Stimulated activated naive CD8-positive, alpha-beta T cell treated with anti-CD3 and anti-CD28 coated beads, Interleukin-15, amount 100 ng/mL, for 72 hours (primary cell): ENCODE measurements at regions not wholly inside any gene's neighbourhood (a gene's known extent, or its start where the extent isn't known, plus 50 kb on each side); places are given as distances from the start of the nearest gene placed in this dataset.

Experiments used
- ATAC-seq: fragments of 150-1000 bp; cut with Tn5 transposase; 2 replicates; pipeline ENCODE4 v1.10.0; 2021; ENCODE audit warnings: mild to moderate bottlenecking, moderate library complexity
- DNase-seq, 2 donors: peaks; one replicate each; pipeline ENCODE4 v3.0.0; 2021 to 2022
- H3K27ac Mint-ChIP-seq, 2 donors: one replicate each; pipeline ENCODE4 v1.8.0; 2022; ENCODE audit warnings: mild to moderate bottlenecking in 2 of 2, mixed read lengths in 2 of 2, moderate library complexity in 2 of 2
- H3K27me3 Mint-ChIP-seq: one replicate; pipeline ENCODE4 v1.8.0; 2022; ENCODE audit warnings: mixed read lengths
- H3K4me1 Mint-ChIP-seq: one replicate; pipeline ENCODE4 v1.8.0; 2022; ENCODE audit warnings: mild to moderate bottlenecking, mixed read lengths
- H3K4me3 Mint-ChIP-seq, 2 donors: one replicate each; pipeline ENCODE4 v1.8.0; 2022; ENCODE audit warnings: mild to moderate bottlenecking in 2 of 2, mixed read lengths in 2 of 2, moderate library complexity in 1 of 2
- H3K9me3 Mint-ChIP-seq, 2 donors: one replicate each; pipeline ENCODE4 v1.8.0; 2022; ENCODE audit warnings: mixed read lengths in 2 of 2

- no peak overlapping the region for H3K27ac Mint-ChIP-seq
- no peaks in the 10 kb centered on the region for H3K9me3 Mint-ChIP-seq
- H3K4me1 Mint-ChIP-seq = peaks cover 6% of the 10 kb centered on the region
- no peak overlapping the region for H3K4me3 Mint-ChIP-seq
- DNase-seq = no peak
- ATAC-seq = no peak
- peaks cover 22% of the 10 kb centered on the region for H3K27me3 Mint-ChIP-seq
Observed at GRCh38 chr12:65622056-65622455, 202.2 kb upstream of the HMGA2 start.

GRCh38 chr12:65623507-65623906, 200.8 kb upstream of the HMGA2 start:
- no peak overlapping the region for H3K27ac Mint-ChIP-seq
- H3K27me3 Mint-ChIP-seq = peaks cover 15% of the 10 kb centered on the region
- H3K9me3 Mint-ChIP-seq = no peaks in the 10 kb centered on the region
- ATAC-seq = no peak
- H3K4me1 Mint-ChIP-seq = peaks cover 6% of the 10 kb centered on the region
- DNase-seq = no peak
- H3K4me3 Mint-ChIP-seq = no peak overlapping the region

- no peak for DNase-seq
- H3K27ac Mint-ChIP-seq = no peak overlapping the region
- H3K4me1 Mint-ChIP-seq = no peaks in the 10 kb centered on the region
- ATAC-seq = no peak
- peaks cover 16% of the 10 kb centered on the region for H3K27me3 Mint-ChIP-seq
- H3K4me3 Mint-ChIP-seq = no peak overlapping the region
- H3K9me3 Mint-ChIP-seq = no peaks in the 10 kb centered on the region
Observed at GRCh38 chr12:65624554-65625086, 199.7 kb upstream of the HMGA2 start.

- no peak for DNase-seq
- Mint-ChIP-seq H3K4me1 (no peaks in the 10 kb centered on the region), H3K9me3 (no peaks in the 10 kb centered on the region), H3K27ac (no peak overlapping the region), H3K27me3 (peaks cover 16% of the 10 kb centered on the region), H3K4me3 (no peak overlapping the region)
- no peak for ATAC-seq
Observed at GRCh38 chr12:65628061-65628460, 196.2 kb upstream of the HMGA2 start.

GRCh38 chr12:65630555-65630954, 193.7 kb upstream of the HMGA2 start:
- DNase-seq = no peak
- H3K4me1 Mint-ChIP-seq = no peaks in the 10 kb centered on the region

GRCh38 chr12:65631621-65632111, 192.6 kb upstream of the HMGA2 start:
- DNase-seq = no peak
- Mint-ChIP-seq H3K4me3 (no peak overlapping the region), H3K27me3 (peaks cover 8% of the 10 kb centered on the region), H3K4me1 (no peaks in the 10 kb centered on the region), H3K9me3 (no peaks in the 10 kb centered on the region), H3K27ac (no peak overlapping the region)
- no peak for ATAC-seq

More at GRCh38 chr12:65630555-65630954, 193.7 kb upstream of the HMGA2 start:
- Mint-ChIP-seq H3K27ac (no peak overlapping the region), H3K4me3 (no peak overlapping the region), H3K27me3 (peaks cover 14% of the 10 kb centered on the region), H3K9me3 (no peaks in the 10 kb centered on the region)
- ATAC-seq = no peak

- H3K4me3 Mint-ChIP-seq = no peak overlapping the region
- H3K4me1 Mint-ChIP-seq = no peaks in the 10 kb centered on the region
- H3K27me3 Mint-ChIP-seq = peaks cover 8% of the 10 kb centered on the region
- no peak for ATAC-seq
- H3K9me3 Mint-ChIP-seq = no peaks in the 10 kb centered on the region
- no peak for DNase-seq
- H3K27ac Mint-ChIP-seq = no peak overlapping the region
Observed at GRCh38 chr12:65632131-65632855, 192.0 kb upstream of the HMGA2 start.

- no peaks in the 10 kb centered on the region for H3K9me3 Mint-ChIP-seq
- no peak for ATAC-seq
- H3K27ac Mint-ChIP-seq = no peak overlapping the region
- no peak for DNase-seq
- peaks cover 4% of the 10 kb centered on the region for H3K27me3 Mint-ChIP-seq
- H3K4me1 Mint-ChIP-seq = no peaks in the 10 kb centered on the region
- H3K4me3 Mint-ChIP-seq = no peak overlapping the region
Observed at GRCh38 chr12:65634061-65634460, 190.2 kb upstream of the HMGA2 start.

GRCh38 chr12:65634626-65635331, 189.5 kb upstream of the HMGA2 start:
- no peak overlapping the region for H3K27ac Mint-ChIP-seq
- no peaks in the 10 kb centered on the region for H3K4me1 Mint-ChIP-seq
- ATAC-seq = no peak
- H3K4me3 Mint-ChIP-seq = no peak overlapping the region
- no peaks in the 10 kb centered on the region for H3K9me3 Mint-ChIP-seq
- peaks cover 2% of the 10 kb centered on the region for H3K27me3 Mint-ChIP-seq
- DNase-seq = no peak

- no peak for ATAC-seq
- Mint-ChIP-seq H3K9me3 (no peaks in the 10 kb centered on the region), H3K27ac (no peak overlapping the region), H3K4me1 (no peaks in the 10 kb centered on the region), H3K27me3 (peaks cover 10% of the 10 kb centered on the region), H3K4me3 (no peak overlapping the region)
- no peak for DNase-seq
Observed at GRCh38 chr12:65636436-65636835, 187.8 kb upstream of the HMGA2 start.

- peaks cover 17% of the 10 kb centered on the region for H3K27me3 Mint-ChIP-seq
- DNase-seq (no peak), ATAC-seq (no peak)
- H3K9me3 Mint-ChIP-seq = peaks cover 0 to 5% of the 10 kb centered on the region in 2 donors
- H3K27ac Mint-ChIP-seq = no peak overlapping the region
- no peaks in the 10 kb centered on the region for H3K4me1 Mint-ChIP-seq
- H3K4me3 Mint-ChIP-seq = no peak overlapping the region
Observed at GRCh38 chr12:65637150-65637549, 187.1 kb upstream of the HMGA2 start.

- ATAC-seq (no peak), DNase-seq (no peak)
- Mint-ChIP-seq H3K27me3 (peaks cover 23% of the 10 kb centered on the region), H3K27ac (no peak overlapping the region), H3K9me3 (peaks cover 0 to 5% of the 10 kb centered on the region in 2 donors), H3K4me1 (no peaks in the 10 kb centered on the region), H3K4me3 (no peak overlapping the region)
Observed at GRCh38 chr12:65637774-65638173, 186.5 kb upstream of the HMGA2 start.

GRCh38 chr12:65638324-65638723, 186.0 kb upstream of the HMGA2 start:
- Mint-ChIP-seq H3K4me3 (no peak overlapping the region), H3K9me3 (peaks cover 0 to 5% of the 10 kb centered on the region in 2 donors), H3K27ac (no peak overlapping the region), H3K27me3 (peaks cover 28% of the 10 kb centered on the region), H3K4me1 (no peaks in the 10 kb centered on the region)
- DNase-seq (no peak), ATAC-seq (no peak)

GRCh38 chr12:65640489-65640901, 183.8 kb upstream of the HMGA2 start:
- Mint-ChIP-seq H3K27me3 (peaks cover 38% of the 10 kb centered on the region), H3K4me1 (no peaks in the 10 kb centered on the region), H3K4me3 (no peak overlapping the region), H3K9me3 (peaks cover 0 to 5% of the 10 kb centered on the region in 2 donors), H3K27ac (no peak overlapping the region)
- no peak for ATAC-seq
- no peak for DNase-seq

GRCh38 chr12:65642061-65642661, 182.1 kb upstream of the HMGA2 start:
- no peak overlapping the region for H3K27ac Mint-ChIP-seq
- no peak overlapping the region for H3K4me3 Mint-ChIP-seq
- DNase-seq (no peak), ATAC-seq (no peak)
- peaks cover 47% of the 10 kb centered on the region for H3K27me3 Mint-ChIP-seq
- peaks cover 0 to 5% of the 10 kb centered on the region in 2 donors for H3K9me3 Mint-ChIP-seq
- no peaks in the 10 kb centered on the region for H3K4me1 Mint-ChIP-seq

GRCh38 chr12:65643171-65643570, 181.1 kb upstream of the HMGA2 start:
- no peak for DNase-seq
- Mint-ChIP-seq H3K4me3 (no peak overlapping the region), H3K27ac (no peak overlapping the region), H3K27me3 (peaks cover 52% of the 10 kb centered on the region), H3K4me1 (no peaks in the 10 kb centered on the region), H3K9me3 (peaks cover 0 to 5% of the 10 kb centered on the region in 2 donors)
- no peak for ATAC-seq
